GM18858 (cell line): ENCODE measurements at regions not wholly inside any gene's neighbourhood (a gene's known extent, or its start where the extent isn't known, plus 50 kb on each side); places are given as distances from the start of the nearest gene placed in this dataset.

Experiments used
- ATAC-seq: cut with Tn5 transposase; IDR thresholded peaks from one replicate; pipeline ENCODE4 v1.9.1; 2021; ENCODE audit not compliant: unreplicated experiment

DNA sequence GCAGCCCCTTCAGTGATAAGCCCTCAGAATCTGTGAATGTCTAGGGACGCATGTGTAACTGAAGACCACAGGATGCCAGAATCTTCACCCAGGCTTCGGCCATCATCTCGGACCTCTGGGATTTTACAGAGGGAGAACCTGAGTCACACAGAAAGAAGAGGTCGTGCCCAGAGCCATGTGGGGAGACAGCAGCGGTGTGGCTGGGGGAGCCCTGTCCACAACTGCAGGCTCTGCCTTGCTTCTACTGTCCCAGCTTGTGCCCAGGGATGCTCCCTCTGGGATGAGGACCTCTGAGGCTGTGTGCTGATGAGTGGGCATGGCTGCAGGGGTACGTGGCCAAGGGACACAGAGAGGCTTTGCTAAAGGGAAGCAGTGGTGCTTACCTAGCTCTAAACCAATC lies 582.0 kb downstream of the TBC1D22A start:
- no peak for ATAC-seq

- no peak for ATAC-seq
These were observed 581.2 kb downstream of the TBC1D22A start for GRCh38 chr22:47343611-47344010.

GRCh38 chr22:47342446-47342845 lies 580.0 kb downstream of the TBC1D22A start:
- ATAC-seq: no peak

DNA sequence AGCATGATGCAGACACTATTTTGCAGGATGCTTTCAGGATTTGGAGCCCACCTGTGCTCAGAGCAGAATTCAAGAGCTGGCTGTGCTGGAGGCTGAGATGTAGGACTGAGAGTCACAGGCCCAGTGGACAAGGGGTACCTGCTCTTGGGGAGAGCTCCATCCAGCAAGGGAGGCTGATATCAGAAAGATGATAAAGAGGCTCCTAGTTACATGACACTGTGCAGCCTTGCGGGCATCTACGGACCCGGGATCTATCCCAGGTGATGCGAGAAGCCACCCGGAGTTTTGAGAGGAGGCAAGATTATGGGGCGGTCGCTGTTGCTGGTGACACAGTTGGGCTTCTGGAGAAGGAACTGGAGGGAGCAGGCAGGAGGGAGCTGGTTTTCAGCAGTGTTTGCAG lies 579.0 kb downstream of the TBC1D22A start:
- no peak for ATAC-seq

DNA sequence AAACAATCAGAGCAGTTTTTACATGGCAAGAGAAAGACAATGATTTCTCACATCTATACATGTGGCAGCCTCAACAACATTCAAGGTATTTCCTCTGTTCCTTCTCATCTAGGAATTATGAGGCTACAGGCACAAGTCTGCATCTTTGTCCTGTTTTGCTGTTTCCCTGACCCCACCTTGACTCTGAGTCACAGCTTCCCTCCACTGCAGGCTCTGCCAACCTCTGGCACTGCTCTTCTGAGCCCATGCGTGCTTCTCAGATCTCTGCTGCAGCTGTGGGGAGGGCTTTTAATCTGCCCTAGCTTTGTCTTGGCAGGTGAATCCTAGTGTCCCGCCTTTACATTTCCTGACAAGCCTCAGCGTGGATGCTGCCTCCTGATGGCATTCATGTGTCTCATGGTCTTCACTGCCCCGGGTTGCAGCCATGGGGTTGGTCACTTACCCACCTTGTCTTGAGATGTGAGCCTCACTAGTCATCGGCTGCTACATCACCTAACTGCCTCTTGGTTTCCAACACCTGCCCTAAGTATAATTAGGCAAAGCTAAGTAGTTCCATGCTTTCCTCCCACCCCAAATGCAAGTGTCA lies 578.5 kb downstream of the TBC1D22A start:
- ATAC-seq: no peak

DNA sequence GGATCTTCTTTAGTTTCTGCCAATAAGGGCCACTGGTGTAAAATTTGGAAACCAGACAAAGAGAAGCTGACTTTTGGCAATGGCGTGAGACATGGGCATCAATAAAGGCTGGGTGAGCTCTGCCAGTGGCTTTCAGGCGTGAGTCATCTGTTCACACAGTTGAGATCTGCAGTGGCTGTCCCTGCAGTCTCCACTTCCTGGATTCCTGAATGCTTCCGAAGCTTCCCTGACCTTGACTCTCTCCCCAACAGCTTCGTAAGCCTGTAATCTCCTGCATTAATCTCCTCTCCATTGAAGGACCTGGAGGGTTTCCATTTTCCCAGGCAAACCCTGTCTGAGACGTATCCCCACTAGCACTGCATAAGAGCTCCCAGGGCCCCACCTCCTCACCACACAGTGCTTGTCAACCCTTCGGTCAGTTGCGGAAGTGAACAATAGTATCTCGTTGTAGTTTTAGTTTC lies 574.7 kb downstream of the TBC1D22A start:
- no peak for ATAC-seq

- no peak for ATAC-seq
These were observed 573.5 kb downstream of the TBC1D22A start for GRCh38 chr22:47335958-47336357.

DNA sequence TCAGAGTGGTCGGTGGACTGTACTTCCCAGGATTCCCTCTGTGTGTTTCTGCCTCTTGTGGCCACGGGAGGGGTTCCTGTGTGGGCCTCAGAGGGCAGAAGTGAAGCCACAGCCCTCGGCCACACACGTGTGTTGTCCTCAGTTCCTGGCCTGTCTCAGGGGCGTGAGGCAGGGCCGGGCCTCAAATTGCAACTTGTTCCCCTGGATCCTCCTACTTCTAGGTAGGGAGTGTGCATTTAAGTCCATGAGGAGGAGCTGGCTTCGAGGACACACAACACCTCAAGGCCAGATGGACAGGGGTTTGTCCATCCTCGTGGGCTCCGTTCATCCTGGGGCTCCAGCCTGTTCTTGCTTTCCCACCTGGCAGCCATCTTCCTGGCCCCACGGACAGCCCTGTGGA lies 573.0 kb downstream of the TBC1D22A start:
- no peak for ATAC-seq

DNA sequence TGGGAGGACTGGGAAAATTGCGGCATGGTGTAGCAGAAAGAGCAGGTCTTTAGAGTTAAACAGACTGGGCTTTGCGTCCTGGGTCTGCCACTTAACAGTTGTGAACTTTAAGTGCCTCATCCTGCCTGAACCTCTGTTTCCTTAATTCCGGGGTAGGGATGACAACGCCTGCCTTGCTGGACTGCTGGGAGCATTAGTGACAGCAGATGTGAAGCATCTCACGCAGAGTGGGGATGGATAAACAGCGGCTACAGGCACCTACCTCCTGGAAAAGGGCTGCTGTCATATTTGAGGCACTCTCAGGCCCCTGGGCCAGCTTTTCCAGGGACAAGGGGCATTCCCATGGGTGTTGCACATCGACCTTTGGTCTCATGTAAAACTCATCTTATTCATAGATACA lies 572.2 kb downstream of the TBC1D22A start:
- ATAC-seq: no peak

GRCh38 chr22:47333625-47334024 lies 571.2 kb downstream of the TBC1D22A start:
- no peak for ATAC-seq

- no peak for ATAC-seq
These were observed 570.0 kb downstream of the TBC1D22A start for GRCh38 chr22:47332246-47332980.

GRCh38 chr22:47331750-47332149 lies 569.3 kb downstream of the TBC1D22A start:
- ATAC-seq: no peak

GRCh38 chr22:47329727-47330650 lies 567.5 kb downstream of the TBC1D22A start:
- no peak for ATAC-seq

DNA sequence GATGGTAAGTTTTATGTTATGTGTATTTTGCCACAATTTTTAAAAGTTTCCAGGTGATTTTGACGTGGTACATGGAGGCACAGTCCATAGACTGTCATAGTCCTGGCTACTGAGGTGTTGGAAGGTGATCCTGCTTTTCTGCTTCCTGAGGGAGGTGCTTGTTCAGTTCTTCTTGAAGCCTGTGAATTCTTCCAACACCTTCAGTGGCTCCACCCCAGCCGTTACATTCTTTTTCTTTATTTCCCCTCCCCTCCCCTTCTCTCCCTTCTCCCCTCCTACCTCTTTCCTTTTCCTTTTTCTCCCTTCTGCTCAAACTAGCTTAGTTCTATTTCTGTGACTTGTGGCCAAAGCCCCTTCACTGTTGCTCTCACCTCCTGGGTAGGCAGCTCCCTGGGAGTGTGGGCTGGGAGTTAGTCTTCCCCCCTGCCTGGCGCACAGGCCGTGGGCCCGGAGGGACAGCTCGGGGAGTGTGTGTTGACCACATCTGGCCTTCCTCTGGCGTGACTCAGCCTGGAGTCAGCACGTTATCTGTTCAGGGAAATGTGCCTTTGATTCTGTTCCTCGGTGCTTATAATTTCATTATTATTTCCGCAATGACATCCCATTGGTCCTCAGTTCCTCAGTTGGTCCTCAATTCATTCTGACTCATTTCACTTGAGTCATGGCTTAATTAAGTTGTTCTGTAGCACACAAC lies 566.2 kb downstream of the TBC1D22A start:
- no peak for ATAC-seq

- ATAC-seq: no peak
These were observed 564.8 kb downstream of the TBC1D22A start for GRCh38 chr22:47327241-47327640.

DNA sequence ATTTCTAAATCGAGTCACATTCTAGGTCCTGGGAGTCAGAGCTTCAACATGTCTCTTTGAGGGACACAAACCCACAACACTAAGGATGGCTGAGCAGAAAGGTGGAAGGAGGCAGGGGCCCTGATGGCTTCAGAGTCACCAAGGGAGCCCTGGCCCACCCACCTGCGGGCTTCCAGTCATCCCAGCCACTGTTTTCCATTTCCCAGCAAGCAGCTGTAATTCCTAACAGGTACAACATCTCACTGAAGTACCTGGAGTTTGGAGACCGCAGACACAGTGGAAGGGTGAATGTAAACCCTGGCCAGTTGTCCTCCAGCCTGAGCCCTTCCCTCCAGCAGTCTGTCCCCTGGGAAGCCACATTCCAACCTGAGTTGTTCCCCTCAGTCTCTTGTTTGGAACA lies 562.8 kb downstream of the TBC1D22A start:
- no peak for ATAC-seq

DNA sequence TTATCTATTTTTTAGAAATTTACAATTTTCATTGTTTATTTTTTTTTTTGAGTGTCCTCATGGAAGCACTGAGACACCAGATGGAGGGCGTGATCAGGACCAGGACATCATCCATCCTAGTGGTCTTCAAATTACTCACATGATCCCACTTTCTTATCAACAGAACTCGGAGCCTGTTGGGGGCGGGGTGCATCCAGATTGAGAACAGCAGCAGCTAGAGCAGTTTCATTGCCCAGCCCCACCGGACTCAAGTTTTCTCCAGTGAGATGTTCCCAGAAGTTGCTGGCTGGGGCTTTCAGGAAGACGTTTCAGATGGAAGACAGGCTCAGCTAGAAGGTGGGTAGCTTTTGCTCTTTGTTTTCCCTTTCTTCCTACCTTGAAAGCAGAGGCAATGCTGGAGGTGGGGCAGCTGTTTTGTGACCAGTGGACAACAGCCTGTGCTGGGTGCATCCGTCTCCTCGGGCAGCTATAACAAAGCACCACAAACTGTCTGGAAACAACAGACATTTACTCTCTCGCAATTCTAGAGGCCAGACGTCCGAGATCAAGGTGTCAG lies 562.1 kb downstream of the TBC1D22A start:
- no peak for ATAC-seq

GRCh38 chr22:47323518-47323917 lies 561.1 kb downstream of the TBC1D22A start:
- ATAC-seq: no peak

- no peak for ATAC-seq
These were observed 560.4 kb downstream of the TBC1D22A start for GRCh38 chr22:47322854-47323253.

- no peak for ATAC-seq
These were observed 558.1 kb downstream of the TBC1D22A start for GRCh38 chr22:47320560-47320959.
